ENCODE measurements at regions not wholly inside any gene's neighbourhood (a gene's known extent, or its start where the extent isn't known, plus 50 kb on each side); places are given as distances from the start of the nearest gene placed in this dataset.
"Not testable (repeated sequence)": the region's sequence is repeated elsewhere in the genome, so short reads cannot be mapped to it uniquely, and the experiment has no call there.

GRCh38 chr17:6893382-6894205 is 62.1 kb upstream of the TEKT1 start:
- DNase-seq: no peak

DNA sequence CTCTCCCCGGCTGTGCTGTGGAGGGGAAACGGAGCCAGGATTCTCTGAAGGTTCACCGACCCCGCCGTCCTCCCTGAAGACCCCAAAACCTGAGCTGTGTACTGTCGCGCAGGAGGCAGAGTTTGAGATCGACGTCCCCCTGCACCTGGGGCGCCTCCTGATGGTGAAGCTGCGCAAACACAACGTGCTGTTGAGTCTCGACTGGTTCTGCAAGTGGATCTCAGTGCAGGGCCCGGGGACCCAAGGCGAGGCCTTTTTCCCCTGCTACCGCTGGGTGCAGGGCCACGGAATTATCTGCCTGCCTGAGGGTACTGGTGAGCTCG is 62.6 kb upstream of the TEKT1 start:
- peak in 1 of 2 experiments; percentile 0 for DNase-seq

DNA sequence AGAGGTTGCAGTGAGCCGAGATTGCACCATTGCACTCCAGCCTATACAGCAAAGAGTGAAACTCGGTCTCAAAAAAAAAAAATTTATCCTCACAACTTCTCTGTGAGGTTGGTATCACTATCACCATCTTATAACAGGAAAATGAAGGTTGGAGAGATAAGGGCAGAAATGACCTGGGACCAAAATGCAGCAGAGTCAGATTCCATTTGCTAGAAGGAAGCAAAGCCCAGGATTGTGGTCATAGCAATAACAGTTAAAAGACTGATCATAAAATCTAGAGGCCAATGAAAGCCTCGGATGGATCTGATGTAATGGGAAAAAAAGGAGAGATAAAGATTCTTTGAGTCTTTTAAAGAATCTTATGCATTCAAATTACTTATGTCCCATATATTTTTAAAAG is 69.6 kb upstream of the TEKT1 start:
- no peak for DNase-seq

DNA sequence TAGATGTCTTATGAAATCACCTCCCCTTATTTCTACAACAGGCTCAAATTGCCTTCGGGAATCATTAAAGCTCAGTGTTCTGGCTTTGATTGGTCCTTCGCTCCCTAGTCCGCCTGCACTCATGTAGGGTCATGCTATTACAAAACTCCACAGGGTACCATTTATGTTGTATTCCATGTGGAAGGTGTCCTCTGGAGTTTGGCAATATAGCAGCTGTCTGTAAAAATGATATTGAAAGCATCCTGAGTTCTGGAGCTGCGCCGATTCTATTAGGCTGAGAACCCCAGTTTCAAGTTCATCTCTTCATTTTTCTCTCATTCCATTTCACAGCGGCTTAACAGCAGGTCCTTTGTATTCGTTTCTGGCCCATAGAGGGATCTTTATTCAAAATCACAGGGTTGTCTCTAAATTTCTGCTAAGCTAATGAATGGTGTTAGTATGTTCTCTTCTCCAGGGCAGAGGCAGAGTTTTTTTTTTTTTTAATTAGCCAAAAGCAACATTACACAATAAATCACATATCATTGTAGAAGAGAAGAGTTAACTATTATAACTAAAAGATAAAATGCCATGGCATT is 71.9 kb upstream of the TEKT1 start:
- no peak for DNase-seq

DNA sequence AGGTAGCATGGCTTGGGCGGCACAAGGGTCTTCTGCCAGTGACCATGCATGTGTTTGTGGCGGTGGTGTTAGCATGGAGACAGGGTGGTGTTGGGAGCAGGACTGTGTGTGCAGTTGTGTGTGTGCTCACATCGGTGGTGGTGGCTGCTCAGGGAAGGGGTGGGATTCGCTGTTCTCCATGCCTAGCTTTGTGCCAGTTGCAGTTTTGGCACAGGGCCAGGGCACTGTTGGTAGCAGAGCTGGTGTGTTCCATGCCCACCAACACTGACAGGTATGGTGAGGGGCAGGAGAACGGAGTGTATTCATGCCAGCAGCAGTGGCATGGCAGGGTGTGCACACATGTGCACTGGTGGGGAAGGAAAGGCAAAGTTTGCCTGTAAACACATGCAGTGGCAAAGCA is 77.3 kb upstream of the TEKT1 start:
- no peak for DNase-seq

- DNase-seq: peak in 1 of 2 experiments; percentile 45
These were observed 79.6 kb upstream of the TEKT1 start for GRCh38 chr17:6910987-6911603.

GRCh38 chr17:6912110-6913051 is 80.9 kb upstream of the TEKT1 start:
- DNase-seq: no peak

DNA sequence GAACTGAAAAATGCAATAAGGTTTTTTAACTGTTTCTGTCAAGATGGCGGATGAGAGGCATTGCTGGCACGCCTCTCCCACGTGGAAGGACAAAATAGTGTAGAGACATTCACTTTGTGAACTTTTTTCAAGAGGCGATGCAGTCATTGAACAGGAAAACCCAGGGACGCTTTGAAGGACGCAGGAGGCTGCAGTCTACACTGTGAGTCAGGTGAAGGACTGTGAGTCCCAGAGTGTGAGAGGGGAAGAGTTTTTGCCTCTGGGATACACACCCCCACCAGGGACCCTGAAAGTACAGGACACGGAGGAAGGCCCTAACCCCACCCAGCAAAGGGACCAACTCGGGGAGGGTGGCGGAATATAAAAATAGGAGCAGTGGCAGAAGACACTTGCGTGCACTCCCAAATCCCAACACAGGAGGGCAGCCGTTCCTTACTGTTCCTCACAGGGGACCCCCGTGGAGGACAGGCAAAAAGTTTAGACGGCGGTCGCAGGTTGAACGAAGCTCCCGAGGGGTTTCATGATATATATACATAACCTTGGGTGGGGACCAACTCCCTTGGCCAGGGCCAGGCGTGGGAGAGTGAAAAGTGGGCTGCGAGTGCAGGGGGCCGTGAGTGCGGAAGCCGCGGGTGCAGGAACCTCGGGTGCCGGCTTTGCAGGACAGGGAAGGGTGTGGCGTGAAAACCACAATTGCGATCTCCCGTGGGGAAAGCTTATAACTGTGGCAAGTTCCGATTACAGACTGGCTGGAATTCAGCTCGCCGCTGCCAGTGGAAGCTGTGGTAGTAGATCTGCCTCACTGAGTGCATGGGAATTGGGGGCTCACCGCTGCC is 82.0 kb upstream of the ALOX12 start:
- peak in 1 of 2 experiments; percentile 65 for DNase-seq

- DNase-seq: no peak
These were observed 81.1 kb upstream of the ALOX12 start for GRCh38 chr17:6914711-6915110.

GRCh38 chr17:6915620-6916019 is 80.2 kb upstream of the ALOX12 start:
- DNase-seq: no peak

- DNase-seq: no peak
These were observed 76.7 kb upstream of the ALOX12 start for GRCh38 chr17:6919158-6919557.

DNA sequence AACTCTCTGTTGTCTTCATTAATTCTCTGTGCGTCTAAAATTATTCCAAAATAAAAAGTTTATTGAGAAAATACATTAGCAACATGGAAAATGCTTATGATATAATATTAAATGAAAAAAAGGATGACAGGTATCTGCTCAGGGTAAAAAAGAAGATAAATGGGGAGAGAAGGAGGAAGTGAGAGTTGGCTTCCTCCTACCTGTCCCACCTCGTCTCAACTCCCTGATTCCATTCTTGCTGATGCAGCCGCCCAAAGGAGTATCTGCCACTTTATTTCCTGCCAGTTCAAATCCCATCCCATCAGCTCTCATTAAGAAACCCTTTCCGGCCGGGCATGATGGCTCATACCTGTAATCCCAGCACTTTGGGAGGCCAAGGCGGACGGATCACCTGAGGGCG is 72.5 kb upstream of the ALOX12 start:
- DNase-seq: no peak

GRCh38 chr17:6924208-6924607 is 71.6 kb upstream of the ALOX12 start:
- DNase-seq: no peak

DNA sequence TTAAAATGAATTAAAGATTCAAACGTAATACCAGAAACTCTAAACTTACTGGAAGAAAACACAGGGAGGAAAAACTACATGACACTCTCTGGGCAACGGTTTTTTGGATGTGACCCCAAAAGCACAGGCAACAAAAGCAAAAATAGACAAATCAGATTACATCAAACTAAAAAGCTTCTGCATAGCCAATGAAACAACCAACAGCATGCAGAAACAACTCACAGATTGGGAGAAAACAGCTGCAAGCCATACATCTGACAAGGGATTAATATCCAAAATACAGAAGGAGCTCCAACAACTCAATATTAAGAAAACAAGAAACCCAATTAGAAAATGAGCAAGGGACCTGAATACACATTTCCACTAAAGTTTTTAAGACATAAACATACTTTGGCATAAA is 69.2 kb upstream of the ALOX12 start:
- no peak for DNase-seq

DNA sequence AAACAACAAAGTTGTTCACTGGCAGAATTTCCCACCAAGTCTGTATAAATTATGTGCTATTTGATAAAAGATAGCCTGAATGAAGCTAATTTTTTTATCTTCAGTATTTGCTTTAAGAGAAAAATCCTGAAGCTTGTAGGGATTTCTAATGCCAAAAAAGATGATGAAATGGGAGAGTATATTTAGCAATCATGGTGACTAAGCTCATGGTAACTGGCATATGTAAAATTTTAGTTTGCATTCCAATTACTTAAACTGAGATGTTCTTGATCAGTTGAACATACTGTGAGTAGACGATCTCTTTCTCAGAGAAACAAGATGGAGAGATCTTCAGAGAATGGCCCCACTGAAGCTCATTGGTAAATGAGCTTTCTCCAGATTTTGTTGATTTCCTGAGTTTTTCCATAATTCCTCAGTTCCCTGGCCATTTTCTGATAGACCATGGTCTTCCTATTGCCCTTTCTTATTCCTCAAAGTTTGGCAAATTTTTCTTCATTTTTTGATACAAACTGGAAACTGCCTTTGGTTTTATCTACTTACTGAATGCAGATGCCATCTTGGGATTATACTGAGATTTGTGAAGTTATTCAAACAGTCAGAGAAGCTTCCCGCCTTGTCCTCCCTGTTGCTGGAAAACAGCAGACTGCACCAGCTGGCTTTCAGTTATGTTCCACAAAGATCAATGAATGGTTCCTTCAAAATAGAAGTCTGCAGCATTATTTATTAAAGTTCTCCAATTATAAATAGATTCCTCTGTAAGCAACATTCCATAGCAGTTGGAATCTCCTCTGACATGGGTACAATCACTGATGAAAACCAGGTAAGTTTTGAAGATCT is 68.3 kb upstream of the ALOX12 start:
- no peak for DNase-seq

DNA sequence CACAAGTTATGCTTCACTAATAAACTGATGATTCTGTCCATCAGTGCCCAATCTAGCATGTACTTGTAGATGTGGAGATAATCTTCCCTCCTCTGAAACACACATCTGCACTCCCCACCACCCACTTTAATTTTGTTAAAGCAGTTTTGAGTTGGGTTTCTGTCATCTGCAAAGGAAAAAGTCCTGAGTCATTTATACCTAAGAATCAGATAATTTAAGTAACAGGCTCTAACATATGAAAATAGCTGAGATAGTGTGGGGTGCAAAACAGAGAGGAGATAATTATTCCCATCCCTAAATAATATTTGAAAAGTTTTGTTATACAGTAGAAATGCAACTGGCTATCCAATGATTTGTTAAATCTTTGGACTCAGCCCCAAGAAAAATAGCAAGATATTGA is 67.7 kb upstream of the ALOX12 start:
- no peak for DNase-seq

DNA sequence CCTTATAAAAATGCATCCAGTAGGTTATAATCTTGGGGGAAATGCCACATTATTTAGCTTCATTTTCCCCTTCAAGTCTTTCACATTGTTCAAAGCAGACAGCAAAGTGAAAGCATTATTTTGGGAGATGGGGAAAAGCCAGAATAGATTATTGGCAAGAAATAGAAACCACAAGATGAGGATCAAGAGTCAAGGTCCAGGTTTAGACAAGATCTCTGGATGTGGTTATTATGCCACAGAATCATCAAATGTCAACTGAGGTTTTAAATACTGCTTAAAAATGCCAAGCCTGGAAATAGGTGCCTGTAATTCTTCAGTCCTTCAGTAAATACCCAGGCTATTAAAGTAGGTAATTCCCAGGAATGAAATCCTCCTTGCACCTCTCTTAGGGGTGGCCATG is 65.1 kb upstream of the ALOX12 start:
- DNase-seq: no peak

DNA sequence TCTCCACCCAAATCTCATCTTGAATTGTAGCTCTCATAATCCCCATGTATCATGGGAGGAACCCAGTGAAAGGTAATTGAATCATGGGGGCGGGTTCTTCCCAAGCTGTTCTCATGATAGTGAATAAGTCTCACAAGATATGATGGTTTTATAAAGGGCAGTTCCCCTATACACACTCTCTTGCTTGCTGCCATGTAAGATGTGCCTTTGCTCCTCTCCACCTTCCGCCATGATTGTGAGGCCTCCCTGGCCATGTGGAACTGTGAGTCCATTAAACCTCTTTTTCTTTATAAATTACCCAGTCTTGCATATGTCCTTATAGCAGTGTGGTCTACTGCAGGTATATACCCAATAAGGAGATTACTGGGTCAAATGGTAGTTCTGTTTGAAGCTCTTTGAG is 61.3 kb upstream of the ALOX12 start:
- DNase-seq: not testable (repeated sequence)

DNA sequence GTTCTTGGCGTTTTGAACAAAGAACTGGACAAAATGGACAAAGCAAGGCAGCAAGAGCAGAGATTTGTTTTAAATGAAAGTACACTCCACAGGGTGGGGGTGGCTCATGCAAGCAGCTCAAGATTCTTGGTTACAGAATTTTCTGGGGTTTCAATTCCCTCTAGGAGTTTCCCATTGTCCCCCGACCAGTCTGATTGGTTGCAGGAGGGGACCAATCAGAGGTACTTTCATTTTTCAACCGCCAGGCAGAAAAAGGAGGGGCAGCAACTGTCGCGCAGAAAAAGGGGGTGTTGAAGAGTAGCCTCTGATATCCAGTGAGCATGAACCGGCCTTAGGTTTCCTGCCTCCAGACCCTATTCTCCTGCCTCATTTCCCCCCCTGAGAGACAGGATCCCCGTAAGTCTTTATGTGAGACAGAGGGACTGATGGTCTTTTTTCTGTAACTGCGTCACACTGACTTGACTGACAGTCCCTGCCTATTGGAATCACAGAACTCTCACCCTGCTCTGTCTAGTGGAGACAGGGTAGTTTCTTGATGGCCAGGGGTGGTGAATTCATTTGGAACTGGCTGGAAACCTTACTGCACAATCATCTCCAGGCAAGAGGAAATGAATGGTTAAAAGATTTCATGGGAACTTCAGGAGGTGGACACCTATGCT is 59.4 kb upstream of the ALOX12 start:
- no peak for DNase-seq

- no peak for DNase-seq
These were observed 57.2 kb upstream of the ALOX12 start for GRCh38 chr17:6938637-6939036.

DNA sequence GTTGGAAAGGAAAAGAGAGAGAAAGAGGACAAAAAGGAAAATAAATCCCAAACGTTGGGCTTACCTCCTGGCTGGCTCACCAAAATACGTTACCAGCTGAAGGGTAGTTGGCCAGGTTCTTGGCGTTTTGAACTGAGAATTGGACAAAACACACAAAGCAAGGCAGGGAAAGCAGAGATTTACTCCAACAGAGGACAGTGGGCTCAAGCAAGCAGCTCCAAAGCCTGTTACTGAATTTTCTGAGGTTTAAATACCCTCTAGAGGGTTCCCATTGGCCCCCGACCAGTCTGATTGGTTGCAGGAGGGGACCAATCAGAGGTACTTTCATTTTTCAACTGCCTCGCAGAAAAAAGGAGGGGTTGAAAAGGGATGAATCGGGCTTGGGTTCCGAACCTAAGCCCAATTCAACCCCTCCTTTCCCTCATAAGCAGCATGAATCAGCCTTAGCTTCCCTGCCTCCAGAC is 55.6 kb upstream of the ALOX12 start:
- DNase-seq: no peak

Data from NCI-H526 (cell line).